Colon (tissue), 2 donors: ENCODE measurements at regions not wholly inside any gene's neighbourhood (a gene's known extent, or its start where the extent isn't known, plus 50 kb on each side); places are given as distances from the start of the nearest gene placed in this dataset.

Experiments
- FAIRE-seq: peaks from 2 replicates; lab custom pipeline; 2012; peaks lifted over from hg19 to GRCh38; lab: Jason Lieb, UNC
- donor health status: control.
- donor health status: control.

- no peak for FAIRE-seq
These were observed 119.5 kb downstream of the IRF8 start for GRCh38 chr16:86018487-86018886.

- no peak for FAIRE-seq
These were observed 120.0 kb downstream of the IRF8 start for GRCh38 chr16:86018941-86019340.

- FAIRE-seq: no peak
These were observed 120.6 kb downstream of the IRF8 start for GRCh38 chr16:86019446-86020047.

- FAIRE-seq: no peak
These were observed 122.0 kb downstream of the IRF8 start for GRCh38 chr16:86020971-86021370.

- FAIRE-seq: no peak
These were observed 123.5 kb downstream of the IRF8 start for GRCh38 chr16:86022381-86022960.

GRCh38 chr16:86024210-86024609 lies 125.2 kb downstream of the IRF8 start:
- FAIRE-seq: no peak

GRCh38 chr16:86025706-86026105 lies 126.7 kb downstream of the IRF8 start:
- FAIRE-seq: no peak

GRCh38 chr16:86026171-86026910 lies 127.4 kb downstream of the IRF8 start:
- no peak for FAIRE-seq

GRCh38 chr16:86026916-86027315 lies 128.0 kb downstream of the IRF8 start:
- FAIRE-seq: no peak

- no peak for FAIRE-seq
These were observed 128.6 kb downstream of the IRF8 start for GRCh38 chr16:86027373-86028126.

GRCh38 chr16:86029131-86029741 lies 130.3 kb downstream of the IRF8 start:
- FAIRE-seq: no peak

GRCh38 chr16:86030116-86030515 lies 131.2 kb downstream of the IRF8 start:
- FAIRE-seq: no peak

GRCh38 chr16:86031141-86031678 lies 132.2 kb downstream of the IRF8 start:
- FAIRE-seq: no peak

GRCh38 chr16:86033016-86033474 lies 134.1 kb downstream of the IRF8 start:
- no peak for FAIRE-seq

GRCh38 chr16:86033971-86034370 lies 135.0 kb downstream of the IRF8 start:
- no peak for FAIRE-seq

- no peak for FAIRE-seq
These were observed 135.5 kb downstream of the IRF8 start for GRCh38 chr16:86034421-86034919.

GRCh38 chr16:86035906-86036305 lies 136.9 kb downstream of the IRF8 start:
- no peak for FAIRE-seq

- no peak for FAIRE-seq
These were observed 139.3 kb downstream of the IRF8 start for GRCh38 chr16:86037999-86038925.

GRCh38 chr16:86038926-86039310 lies 140.0 kb downstream of the IRF8 start:
- FAIRE-seq: no peak

GRCh38 chr16:86039606-86040005 lies 140.6 kb downstream of the IRF8 start:
- FAIRE-seq: no peak

- no peak for FAIRE-seq
These were observed 141.5 kb downstream of the IRF8 start for GRCh38 chr16:86040496-86040895.
